Stimulated activated CD4-positive, alpha-beta T cell treated with anti-CD3 and anti-CD28 coated beads, Interleukin-2, amount 100 ng/mL, for 24 hours (primary cell): ENCODE measurements at regions not wholly inside any gene's neighbourhood (a gene's known extent, or its start where the extent isn't known, plus 50 kb on each side); places are given as distances from the start of the nearest gene placed in this dataset.

Experiments
- DNase-seq, 2 donors: peaks; one replicate each; pipeline ENCODE4 v3.0.0-alpha.2; 2020

GRCh38 chr14:36408388-36408787, 88.0 kb upstream of the MBIP start:
- DNase-seq: no peak

- DNase-seq: no peak
Measured at GRCh38 chr14:36405589-36406274, 85.3 kb upstream of the MBIP start.

GRCh38 chr14:36402867-36403266, 82.4 kb upstream of the MBIP start:
- no peak for DNase-seq

- DNase-seq: no peak
Measured at GRCh38 chr14:36398463-36399291, 78.2 kb upstream of the MBIP start.

- no peak for DNase-seq
Measured at GRCh38 chr14:36397357-36397756, 76.9 kb upstream of the MBIP start.

- DNase-seq: no peak
Measured at GRCh38 chr14:36396798-36397197, 76.4 kb upstream of the MBIP start.

GRCh38 chr14:36394593-36394992, 74.2 kb upstream of the MBIP start:
- DNase-seq: no peak

- no peak for DNase-seq
Measured at GRCh38 chr14:36390718-36391117, 70.3 kb upstream of the MBIP start.

- no peak for DNase-seq
Measured at GRCh38 chr14:36383767-36384431, 63.5 kb upstream of the MBIP start.

GRCh38 chr14:36373982-36374673, 53.7 kb upstream of the MBIP start:
- DNase-seq: peak; percentile 77 to 80
